Activated T-helper 1 cell treated with anti-CD3 and anti-CD28 coated beads, Interleukin-12 subunit alpha, Interleukin-12 subunit beta, Interleukin-2, Interleukin-4 antibody, amounts not matched to agents 30 ng/mL and 10 ng/mL and 1 ng/mL, durations not matched to agents 14 hours and 24 hours and 36 hours (primary cell): ENCODE measurements at regions not wholly inside any gene's neighbourhood (a gene's known extent, or its start where the extent isn't known, plus 50 kb on each side); places are given as distances from the start of the nearest gene placed in this dataset.

Source experiments
- DNase-seq: peaks from one replicate; pipeline ENCODE4 v3.0.0; 2021; ENCODE audit warnings: low spot score
- H3K27ac Mint-ChIP-seq: one replicate; pipeline ENCODE4 v1.8.0; 2021; ENCODE audit warnings: mild to moderate bottlenecking, mixed read lengths
- H3K27me3 Mint-ChIP-seq: one replicate; pipeline ENCODE4 v1.8.0; 2022; ENCODE audit warnings: mild to moderate bottlenecking, moderate library complexity, mixed read lengths; ENCODE audit not compliant: insufficient read depth
- H3K36me3 Mint-ChIP-seq: one replicate; pipeline ENCODE4 v1.8.0; 2021; ENCODE audit warnings: low read depth, mixed read lengths
- H3K4me1 Mint-ChIP-seq: one replicate; pipeline ENCODE4 v1.8.0; 2021; ENCODE audit warnings: low read depth, mixed read lengths
- H3K4me3 Mint-ChIP-seq: one replicate; pipeline ENCODE4 v1.8.0; 2021; ENCODE audit warnings: mild to moderate bottlenecking, moderate library complexity, mixed read lengths
- H3K9me3 Mint-ChIP-seq: one replicate; pipeline ENCODE4 v1.8.0; 2021; ENCODE audit warnings: mixed read lengths
- intact Hi-C: fragments of 100-400 bp; cut with micrococcal nuclease; formaldehyde crosslinking; loops from one replicate; pipeline ENCODE4 v1.15.1; 2024

- Mint-ChIP-seq H3K27ac (no peak overlapping the region), H3K36me3 (no peaks in the 10 kb centered on the region), H3K9me3 (no peaks in the 10 kb centered on the region), H3K4me3 (no peak overlapping the region), H3K27me3 (peaks cover 9% of the 10 kb centered on the region), H3K4me1 (peaks cover 46% of the 10 kb centered on the region)
- intact Hi-C loops: no loop called here
- no peak for DNase-seq
Observed at GRCh38 chr17:68179236-68179925, 68.5 kb upstream of the AMZ2 start.

- no peak for DNase-seq
- peaks cover 51% of the 10 kb centered on the region for H3K4me1 Mint-ChIP-seq
- peaks cover 7% of the 10 kb centered on the region for H3K27me3 Mint-ChIP-seq
- intact Hi-C loops: loop anchor here (1.0 to 10.0 kb wide), 9 partner anchors 25 to 815 kb away; partner anchors contain the start of genes BPTF, KPNA2, PRKAR1A and PSMD12
- peaks cover under 1% of the 10 kb centered on the region for H3K36me3 Mint-ChIP-seq
- no peaks in the 10 kb centered on the region for H3K9me3 Mint-ChIP-seq
- H3K4me3 Mint-ChIP-seq: no peak overlapping the region
- H3K27ac Mint-ChIP-seq: no peak overlapping the region
Observed at GRCh38 chr17:68179926-68180285, 67.9 kb upstream of the AMZ2 start.

- peaks cover 57% of the 10 kb centered on the region for H3K4me1 Mint-ChIP-seq
Observed at GRCh38 chr17:68182011-68182306, 65.9 kb upstream of the AMZ2 start.

GRCh38 chr17:68182940-68183551, 64.8 kb upstream of the AMZ2 start:
- Mint-ChIP-seq H3K36me3 (peaks cover 4% of the 10 kb centered on the region), H3K27ac (peak overlapping the region; percentile 70), H3K4me1 (peaks cover 57% of the 10 kb centered on the region), H3K9me3 (no peaks in the 10 kb centered on the region), H3K27me3 (peaks cover 8% of the 10 kb centered on the region), H3K4me3 (peak overlapping the region; percentile 72)
- peak; percentile 55 for DNase-seq
- intact Hi-C loops: loop anchor here (5.0 to 10.0 kb wide), 5 partner anchors 146 to 818 kb away; partner anchors contain the start of genes BPTF, KPNA2, PRKAR1A and PSMD12

More at GRCh38 chr17:68182011-68182306, 65.9 kb upstream of the AMZ2 start:
- DNase-seq: no peak
- intact Hi-C loops: loop anchor here (5.0 to 10.0 kb wide), 5 partner anchors 145 to 817 kb away; partner anchors contain the start of genes BPTF, KPNA2, PRKAR1A and PSMD12
- H3K27ac Mint-ChIP-seq: no peak overlapping the region
- H3K4me3 Mint-ChIP-seq: peak overlapping the region; percentile 12
- no peaks in the 10 kb centered on the region for H3K9me3 Mint-ChIP-seq
- H3K36me3 Mint-ChIP-seq: peaks cover 4% of the 10 kb centered on the region
- H3K27me3 Mint-ChIP-seq: peaks cover 8% of the 10 kb centered on the region

- Mint-ChIP-seq H3K9me3 (no peaks in the 10 kb centered on the region), H3K27me3 (peaks cover 10% of the 10 kb centered on the region), H3K27ac (peak overlapping the region; percentile 49), H3K4me1 (peaks cover 57% of the 10 kb centered on the region), H3K4me3 (peak overlapping the region; percentile 51), H3K36me3 (peaks cover 4% of the 10 kb centered on the region)
- intact Hi-C loops: loop anchor here (1.0 to 10.0 kb wide), 6 partner anchors 16 to 819 kb away; partner anchors contain the start of genes BPTF, KPNA2, PRKAR1A and PSMD12
- no peak for DNase-seq
Observed at GRCh38 chr17:68184141-68184571, 63.7 kb upstream of the AMZ2 start.

GRCh38 chr17:68184816-68185436, 62.9 kb upstream of the AMZ2 start:
- intact Hi-C loops: loop anchor here (1.0 to 10.0 kb wide), 6 partner anchors 15 to 820 kb away; partner anchors contain the start of genes BPTF, KPNA2, PRKAR1A and PSMD12

GRCh38 chr17:68185820-68186219, 62.0 kb upstream of the AMZ2 start:
- H3K4me1 Mint-ChIP-seq: peaks cover 50% of the 10 kb centered on the region
- no peak overlapping the region for H3K4me3 Mint-ChIP-seq
- H3K9me3 Mint-ChIP-seq: no peaks in the 10 kb centered on the region
- H3K36me3 Mint-ChIP-seq: peaks cover 4% of the 10 kb centered on the region
- H3K27me3 Mint-ChIP-seq: peaks cover 8% of the 10 kb centered on the region
- intact Hi-C loops: loop anchor here (10.0 kb wide), 1 partner anchor 821 kb away; the partner anchor contains the start of gene PSMD12
- H3K27ac Mint-ChIP-seq: no peak overlapping the region
- no peak for DNase-seq

More at GRCh38 chr17:68184816-68185436, 62.9 kb upstream of the AMZ2 start:
- peak; percentile 70 for DNase-seq
- H3K9me3 Mint-ChIP-seq: no peaks in the 10 kb centered on the region
- H3K27ac Mint-ChIP-seq: peak overlapping the region; percentile 53
- H3K4me1 Mint-ChIP-seq: peaks cover 57% of the 10 kb centered on the region
- H3K36me3 Mint-ChIP-seq: peaks cover 4% of the 10 kb centered on the region
- H3K27me3 Mint-ChIP-seq: peaks cover 10% of the 10 kb centered on the region
- peak overlapping the region; percentile 51 for H3K4me3 Mint-ChIP-seq

GRCh38 chr17:68190495-68190894, 57.3 kb upstream of the AMZ2 start:
- intact Hi-C loops: no loop called here
- Mint-ChIP-seq H3K4me1 (peaks cover 7% of the 10 kb centered on the region), H3K27ac (no peak overlapping the region), H3K36me3 (no peaks in the 10 kb centered on the region), H3K9me3 (no peaks in the 10 kb centered on the region), H3K27me3 (peaks cover 35% of the 10 kb centered on the region), H3K4me3 (no peak overlapping the region)
- no peak for DNase-seq

- H3K27ac Mint-ChIP-seq: no peak overlapping the region
- peak overlapping the region; percentile 65 for H3K4me3 Mint-ChIP-seq
- peaks cover 62% of the 10 kb centered on the region for H3K27me3 Mint-ChIP-seq
- no peaks in the 10 kb centered on the region for H3K36me3 Mint-ChIP-seq
- intact Hi-C loops: loop anchor here (5.0 kb wide), 1 partner anchor 94 kb away; no protein-coding TSS in a partner anchor
- DNase-seq: no peak
- no peaks in the 10 kb centered on the region for H3K9me3 Mint-ChIP-seq
- H3K4me1 Mint-ChIP-seq: peaks cover 14% of the 10 kb centered on the region
Observed at GRCh38 chr17:68195667-68196393, 52.0 kb upstream of the AMZ2 start.

GRCh38 chr17:68196394-68197090, 51.3 kb upstream of the AMZ2 start:
- intact Hi-C loops: loop anchor here (5.0 kb wide), 1 partner anchor 94 kb away; no protein-coding TSS in a partner anchor
- DNase-seq: no peak
- Mint-ChIP-seq H3K27me3 (peaks cover 62% of the 10 kb centered on the region), H3K9me3 (no peaks in the 10 kb centered on the region), H3K27ac (no peak overlapping the region), H3K4me3 (peak overlapping the region; percentile 15), H3K4me1 (peaks cover 17% of the 10 kb centered on the region), H3K36me3 (no peaks in the 10 kb centered on the region)

GRCh38 chr17:68197091-68197996, 50.5 kb upstream of the AMZ2 start:
- Mint-ChIP-seq H3K27me3 (peaks cover 59% of the 10 kb centered on the region), H3K9me3 (no peaks in the 10 kb centered on the region), H3K27ac (no peak overlapping the region), H3K4me1 (peaks cover 17% of the 10 kb centered on the region), H3K4me3 (peak overlapping the region; percentile 15), H3K36me3 (no peaks in the 10 kb centered on the region)
- intact Hi-C loops: loop anchor here (5.0 kb wide), 1 partner anchor 95 kb away; no protein-coding TSS in a partner anchor
- no peak for DNase-seq
